ENCODE measurements at regions not wholly inside any gene's neighbourhood (a gene's known extent, or its start where the extent isn't known, plus 50 kb on each side); places are given as distances from the start of the nearest gene placed in this dataset.
"Not testable (repeated sequence)": the region's sequence is repeated elsewhere in the genome, so short reads cannot be mapped to it uniquely, and the experiment has no call there.

- intact Hi-C loops (cut with DNase I) = no loop called here
- no peak for DNase-seq
Observed at GRCh38 chr7:17436126-17436525, 137.7 kb downstream of the AHR start.

GRCh38 chr7:17437586-17437985 is 139.1 kb downstream of the AHR start:
- DNase-seq = no peak
- intact Hi-C loops (cut with DNase I) = no loop called here

DNA sequence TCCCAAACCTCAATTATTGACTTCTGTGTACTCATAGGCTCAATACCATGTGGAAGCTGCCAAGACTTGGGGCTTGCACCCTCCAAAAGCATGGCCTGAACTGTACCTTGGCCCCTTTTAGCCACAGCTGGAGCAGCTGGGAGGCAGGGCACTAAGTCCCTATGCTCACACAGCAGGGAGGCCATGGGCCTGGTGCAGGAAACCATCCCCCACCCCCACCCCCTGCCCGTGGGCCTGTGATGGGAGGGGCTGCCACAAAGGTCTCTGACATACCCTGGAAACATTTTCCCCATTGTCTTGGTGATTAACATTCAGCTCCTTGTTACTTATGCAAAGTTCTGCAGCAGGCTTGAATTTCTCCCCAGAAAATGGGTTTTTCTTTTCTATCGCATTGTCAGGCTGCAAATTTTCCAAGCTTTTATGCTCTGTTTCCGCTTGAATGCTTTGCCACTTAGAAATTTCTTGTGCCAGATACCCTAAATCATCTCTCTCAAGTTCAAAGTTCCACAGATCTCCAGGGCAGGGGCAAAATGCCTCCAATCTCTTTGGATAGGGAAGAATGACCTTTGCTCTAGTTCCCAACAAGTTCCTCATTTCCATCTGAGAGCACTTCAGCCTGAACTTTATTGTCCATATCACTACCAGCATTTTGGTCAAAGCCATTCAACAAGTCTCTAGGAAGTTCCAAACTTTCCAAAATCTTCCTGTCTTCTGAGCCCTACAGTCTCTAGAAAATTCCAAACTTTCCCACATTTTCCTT is 141.8 kb downstream of the AHR start:
- DNase-seq; intact Hi-C loops (cut with DNase I): not testable (repeated sequence)

DNA sequence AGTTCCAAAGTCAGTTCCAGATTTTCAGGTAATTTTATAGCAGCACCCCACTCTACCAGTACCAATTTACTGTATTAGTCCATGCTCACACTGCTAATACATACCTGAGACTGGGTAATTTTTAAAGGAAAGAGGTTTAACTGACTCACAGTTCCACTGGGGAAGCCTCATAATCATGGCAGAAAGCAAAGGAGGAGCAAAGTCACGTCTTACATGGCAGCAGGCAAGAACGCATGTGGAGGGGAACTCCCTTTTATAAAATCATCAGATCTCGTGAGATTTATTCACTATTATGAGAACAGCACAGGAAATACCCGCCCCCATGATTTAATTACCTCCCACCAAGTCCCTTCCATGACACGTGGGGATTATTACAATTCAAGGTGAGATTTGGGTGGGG is 142.4 kb downstream of the AHR start:
- no peak for DNase-seq
- intact Hi-C loops (cut with DNase I) = no loop called here

- intact Hi-C loops (cut with DNase I) = no loop called here
- no peak for DNase-seq
Observed at GRCh38 chr7:17441557-17441956, 143.1 kb downstream of the AHR start.

DNA sequence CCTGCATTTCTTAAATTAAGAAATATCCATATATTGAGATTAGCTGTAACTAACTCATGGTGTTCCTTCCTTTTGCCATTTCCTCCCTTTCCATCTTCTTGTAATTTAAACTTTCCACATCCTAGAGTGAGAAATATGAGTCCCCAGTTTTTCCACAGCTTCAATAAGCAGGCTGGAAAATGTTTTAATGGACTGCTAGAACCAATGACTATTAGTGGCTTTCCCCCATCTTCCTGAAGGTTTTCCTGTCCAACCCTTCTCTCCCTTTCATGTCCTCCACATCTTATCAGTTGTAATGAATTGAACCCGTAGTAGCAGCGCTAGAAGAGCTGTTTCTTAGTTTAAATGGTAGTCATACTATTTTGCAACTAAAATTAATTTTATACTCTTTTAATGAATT is 145.7 kb downstream of the AHR start:
- DNase-seq = no peak
- intact Hi-C loops (cut with DNase I) = no loop called here

- no peak for DNase-seq
- intact Hi-C loops (cut with DNase I) = no loop called here
Observed at GRCh38 chr7:17444673-17445072, 146.2 kb downstream of the AHR start.

- intact Hi-C loops (cut with DNase I) = no loop called here
- DNase-seq = no peak
Observed at GRCh38 chr7:17446340-17446739, 147.9 kb downstream of the AHR start.

- intact Hi-C loops (cut with DNase I) = no loop called here
Observed at GRCh38 chr7:17447728-17448478, 149.5 kb downstream of the AHR start.

GRCh38 chr7:17448479-17449423 is 150.3 kb downstream of the AHR start:
- intact Hi-C loops (cut with DNase I) = no loop called here
- DNase-seq = no peak

More at GRCh38 chr7:17447728-17448478, 149.5 kb downstream of the AHR start:
- DNase-seq = no peak

- no peak for DNase-seq
Observed at GRCh38 chr7:17456541-17456940, 158.1 kb downstream of the AHR start.

GRCh38 chr7:17460001-17460400 is 161.5 kb downstream of the AHR start:
- intact Hi-C loops (cut with DNase I) = no loop called here

More at GRCh38 chr7:17456541-17456940, 158.1 kb downstream of the AHR start:
- intact Hi-C loops (cut with DNase I) = no loop called here

DNA sequence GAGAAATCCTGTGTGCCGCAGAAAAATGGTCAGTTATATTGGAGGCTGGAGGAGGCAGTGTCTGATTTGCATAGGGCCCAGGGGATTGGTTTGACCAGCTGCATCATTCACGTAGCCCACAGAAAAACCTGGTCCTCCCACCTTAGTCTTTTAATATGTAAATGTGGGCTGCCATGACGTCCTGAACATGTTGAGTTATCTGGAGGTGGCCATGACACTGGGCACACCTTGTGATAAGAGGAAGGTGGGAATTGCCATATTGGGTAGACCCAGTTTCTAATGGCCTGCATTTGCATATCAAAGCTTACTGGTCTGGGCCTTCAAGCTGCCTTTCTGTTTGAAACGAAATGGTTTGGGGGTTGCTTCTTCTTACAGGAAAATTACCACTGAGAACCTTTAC is 162.2 kb downstream of the AHR start:
- intact Hi-C loops (cut with DNase I) = no loop called here
- no peak for DNase-seq

More at GRCh38 chr7:17460001-17460400, 161.5 kb downstream of the AHR start:
- DNase-seq = no peak

DNA sequence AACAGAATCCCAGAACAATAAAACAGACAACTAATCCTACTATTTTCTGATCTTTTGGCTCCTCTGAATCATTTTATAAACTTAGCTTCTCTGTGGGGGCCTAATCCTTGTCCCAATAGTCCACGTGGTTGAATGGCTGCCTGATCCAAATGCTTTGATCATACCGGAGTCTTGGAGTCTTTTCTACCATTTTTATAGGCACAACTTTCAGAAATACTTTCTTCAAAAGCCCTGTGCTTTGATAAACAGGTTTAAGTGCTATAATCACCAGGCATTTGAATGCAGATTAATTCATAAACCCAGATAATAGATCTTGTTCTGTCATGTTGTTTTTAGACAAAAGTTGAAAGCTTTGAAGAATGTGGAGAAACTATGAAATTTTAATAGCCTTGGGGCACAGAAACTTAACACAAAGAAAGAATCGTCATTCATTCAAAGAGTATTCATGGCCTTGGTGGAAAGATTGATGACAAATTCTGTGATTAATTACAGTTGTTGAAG is 163.7 kb downstream of the AHR start:
- intact Hi-C loops (cut with DNase I) = no loop called here
- no peak for DNase-seq

DNA sequence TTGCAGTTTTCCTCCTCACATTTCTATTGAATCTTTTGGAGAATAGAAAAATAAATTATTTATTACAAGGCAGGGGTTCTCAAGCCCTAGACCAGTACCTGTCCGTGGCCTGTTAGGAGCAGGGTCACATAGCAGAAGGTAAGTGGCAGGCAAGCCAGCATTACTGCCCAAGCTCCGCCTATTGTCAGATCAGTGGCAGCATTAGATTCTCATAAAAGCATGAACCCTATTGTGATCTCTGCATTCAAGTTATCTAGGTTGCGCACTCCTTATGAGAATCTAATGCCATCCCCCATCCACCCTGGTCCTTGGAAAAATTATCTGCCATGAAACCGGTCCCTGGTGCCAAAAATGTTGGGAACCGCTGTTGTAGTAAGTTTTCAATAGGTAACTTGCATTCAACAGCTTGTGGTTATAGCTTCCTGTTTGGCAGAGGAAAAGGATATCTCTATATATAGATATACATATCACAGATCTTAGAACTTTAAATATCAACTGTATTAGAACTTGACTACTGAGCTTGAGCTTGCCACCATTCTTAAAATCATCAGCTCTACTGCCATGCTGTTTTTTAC is 165.1 kb downstream of the AHR start:
- intact Hi-C loops (cut with DNase I) = no loop called here
- DNase-seq = no peak

GRCh38 chr7:17466216-17466615 is 167.8 kb downstream of the AHR start:
- DNase-seq = no peak

GRCh38 chr7:17467386-17467945 is 169.0 kb downstream of the AHR start:
- intact Hi-C loops (cut with DNase I) = no loop called here

More at GRCh38 chr7:17466216-17466615, 167.8 kb downstream of the AHR start:
- intact Hi-C loops (cut with DNase I) = no loop called here

GRCh38 chr7:17471325-17471724 is 172.9 kb downstream of the AHR start:
- intact Hi-C loops (cut with DNase I) = no loop called here
- no peak for DNase-seq

More at GRCh38 chr7:17467386-17467945, 169.0 kb downstream of the AHR start:
- no peak for DNase-seq

DNA sequence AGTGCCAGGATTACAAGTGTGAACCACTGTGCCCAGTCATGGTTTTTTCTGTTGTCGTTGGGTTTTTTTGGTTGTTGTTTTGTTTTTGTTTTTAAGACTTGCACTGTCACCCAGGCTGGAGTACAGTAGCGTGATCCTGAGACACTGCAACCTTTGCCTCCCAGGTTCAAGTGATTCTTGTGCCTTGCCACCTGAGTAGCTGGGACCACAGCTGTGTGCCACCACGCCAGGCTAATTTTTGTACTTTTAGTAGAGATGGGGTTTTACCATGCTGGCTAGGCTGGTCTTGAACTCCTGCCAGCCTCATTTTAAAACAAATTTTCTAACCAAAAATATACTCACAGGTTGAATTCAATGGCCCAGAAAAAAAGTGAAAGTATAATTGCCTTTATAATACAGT is 174.1 kb downstream of the AHR start:
- intact Hi-C loops (cut with DNase I) = no loop called here
- DNase-seq = no peak

- intact Hi-C loops (cut with DNase I) = no loop called here
- no peak for DNase-seq
Observed at GRCh38 chr7:17472939-17473338, 174.5 kb downstream of the AHR start.

All from posterior cingulate gyrus (tissue), 11 donors.